GM19023 (cell line): ENCODE measurements at regions not wholly inside any gene's neighbourhood (a gene's known extent, or its start where the extent isn't known, plus 50 kb on each side); places are given as distances from the start of the nearest gene placed in this dataset.
"Not testable (repeated sequence)": the region's sequence is repeated elsewhere in the genome, so short reads cannot be mapped to it uniquely, and the experiment has no call there.

Source experiments
- ATAC-seq: cut with Tn5 transposase; IDR thresholded peaks from one replicate; pipeline ENCODE4 v1.9.1; 2021; ENCODE audit warnings: mild to moderate bottlenecking, moderate library complexity; ENCODE audit not compliant: unreplicated experiment

DNA sequence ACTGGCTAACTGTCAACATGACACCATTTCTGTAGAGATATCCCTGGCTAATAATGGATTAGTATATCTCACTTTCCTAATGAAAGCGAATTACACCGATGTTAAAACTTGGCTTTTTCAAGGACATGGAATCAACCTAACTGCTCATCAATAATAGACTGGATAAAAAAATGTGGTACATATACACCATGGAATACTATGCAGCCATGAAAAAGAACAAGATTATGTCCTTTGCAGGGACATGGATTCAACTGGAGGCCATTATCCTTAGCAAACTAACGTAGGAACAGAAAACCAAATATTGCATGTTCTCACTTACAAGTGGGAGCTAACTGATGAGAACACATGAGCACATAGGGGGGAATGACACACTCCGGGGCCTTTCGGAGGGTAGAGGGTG, 62.6 kb downstream of the ZIC1 start:
- ATAC-seq, result no peak

DNA sequence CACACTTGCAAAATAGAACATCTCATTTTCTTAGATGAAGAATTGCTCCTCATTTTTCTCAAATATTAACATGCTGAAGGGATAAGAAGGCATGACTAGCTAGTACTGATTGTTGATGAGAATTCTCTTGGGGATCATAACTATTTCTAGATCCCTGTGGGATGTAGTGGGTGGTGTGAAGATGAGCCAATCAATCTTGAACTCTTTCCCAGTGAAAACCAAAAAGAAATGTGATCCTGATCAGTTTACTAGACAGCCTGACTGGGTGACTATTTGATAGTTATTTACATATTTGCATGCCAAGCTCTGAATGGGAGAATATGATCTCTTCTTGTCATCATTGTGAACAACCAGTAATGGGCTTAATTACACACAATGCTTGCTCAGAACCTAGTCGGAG, 63.7 kb downstream of the ZIC1 start:
- ATAC-seq, result no peak

DNA sequence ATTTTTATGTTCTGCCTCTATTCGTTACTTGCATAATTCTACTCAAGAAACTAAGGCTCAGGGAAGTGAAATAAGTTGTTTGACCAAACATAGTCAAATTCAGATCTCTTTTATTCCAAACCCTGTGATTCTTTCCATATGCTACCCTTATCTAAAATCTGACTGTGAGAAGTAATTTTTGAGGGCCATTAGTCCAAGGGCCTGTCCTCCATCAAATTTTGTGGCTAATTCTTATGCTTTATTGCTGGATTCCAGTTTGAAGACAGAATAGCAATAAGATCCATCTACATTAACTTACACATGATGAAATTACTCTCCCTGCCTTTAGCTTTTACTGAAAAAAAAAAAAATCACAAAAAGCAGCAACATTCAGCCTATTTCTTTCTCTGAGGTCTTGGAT, 74.0 kb downstream of the ZIC1 start:
- ATAC-seq, result no peak

DNA sequence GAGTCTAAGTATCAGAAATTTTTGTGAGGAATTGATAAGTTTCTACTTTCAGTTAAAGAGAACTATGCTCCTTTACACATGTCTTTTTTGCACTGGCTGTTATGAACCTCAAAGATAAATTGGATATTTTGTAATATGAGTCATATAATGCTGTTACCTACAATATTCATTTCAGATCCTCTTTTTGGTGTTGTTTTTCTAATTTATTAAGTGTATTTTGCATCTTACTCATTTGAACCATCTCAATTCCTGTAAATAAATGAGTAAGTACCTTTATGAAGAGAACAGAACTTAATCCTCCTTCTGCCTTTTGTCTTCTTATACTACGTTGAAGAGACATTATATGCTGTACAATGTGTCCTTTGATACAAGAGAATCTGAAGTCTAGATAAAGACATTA, 74.4 kb downstream of the ZIC1 start:
- no peak for ATAC-seq

DNA sequence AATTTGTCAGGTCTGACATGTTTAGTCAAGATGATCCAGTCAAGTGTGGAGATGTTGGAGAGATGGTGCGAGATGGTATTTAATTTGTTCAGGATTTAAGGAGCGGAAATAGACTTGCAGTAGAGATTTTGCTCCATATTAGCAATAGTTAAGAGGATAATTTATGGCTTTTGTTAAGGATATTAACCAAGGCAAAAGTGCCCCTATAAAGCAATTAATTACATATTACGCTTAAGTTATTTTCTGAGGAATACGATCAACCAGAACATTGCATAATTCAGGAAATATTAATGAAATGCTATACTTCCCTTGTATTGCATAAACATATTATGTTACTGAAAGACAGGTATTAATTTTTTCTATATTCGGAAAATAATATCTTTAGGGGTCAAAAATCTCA, 83.9 kb downstream of the ZIC1 start:
- ATAC-seq, result no peak

DNA sequence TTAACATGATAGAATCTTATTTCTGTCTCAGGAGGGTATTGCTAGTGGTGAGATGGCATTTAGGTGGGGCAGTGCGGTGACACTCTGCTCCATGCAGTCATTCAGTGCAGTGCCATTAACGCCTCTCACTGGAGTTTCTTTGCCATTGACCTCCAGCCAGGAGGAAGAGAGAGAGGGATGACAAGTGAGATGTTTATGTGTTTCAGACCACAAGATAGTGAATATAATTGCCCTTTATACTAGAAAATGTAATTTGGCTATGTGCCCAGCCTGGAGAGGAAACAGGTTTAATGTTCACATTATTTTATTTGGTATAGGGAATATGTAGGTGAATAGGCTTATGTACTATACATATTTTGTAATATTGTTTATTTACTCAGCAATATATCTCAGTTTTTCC, 84.5 kb downstream of the ZIC1 start:
- no peak for ATAC-seq

DNA sequence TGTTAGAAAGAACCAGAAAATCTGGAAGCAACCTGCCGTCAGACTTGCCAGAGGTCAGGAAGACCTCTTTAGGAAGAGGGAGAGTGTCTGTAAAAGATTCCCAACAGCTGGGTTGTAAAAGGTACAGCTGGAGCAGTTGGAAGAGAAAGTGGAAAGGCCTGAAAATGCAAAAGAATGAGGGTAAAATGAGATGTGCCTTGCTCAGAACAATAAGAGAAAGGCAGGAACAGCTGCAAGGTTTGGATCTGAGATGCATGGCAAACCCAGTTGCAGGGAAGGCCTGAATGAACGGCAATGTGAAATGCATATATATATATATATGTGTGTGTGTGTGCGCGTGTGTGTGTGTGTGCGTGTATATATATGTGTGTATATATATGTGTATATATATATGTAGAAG, 88.1 kb downstream of the ZIC1 start:
- no peak for ATAC-seq

DNA sequence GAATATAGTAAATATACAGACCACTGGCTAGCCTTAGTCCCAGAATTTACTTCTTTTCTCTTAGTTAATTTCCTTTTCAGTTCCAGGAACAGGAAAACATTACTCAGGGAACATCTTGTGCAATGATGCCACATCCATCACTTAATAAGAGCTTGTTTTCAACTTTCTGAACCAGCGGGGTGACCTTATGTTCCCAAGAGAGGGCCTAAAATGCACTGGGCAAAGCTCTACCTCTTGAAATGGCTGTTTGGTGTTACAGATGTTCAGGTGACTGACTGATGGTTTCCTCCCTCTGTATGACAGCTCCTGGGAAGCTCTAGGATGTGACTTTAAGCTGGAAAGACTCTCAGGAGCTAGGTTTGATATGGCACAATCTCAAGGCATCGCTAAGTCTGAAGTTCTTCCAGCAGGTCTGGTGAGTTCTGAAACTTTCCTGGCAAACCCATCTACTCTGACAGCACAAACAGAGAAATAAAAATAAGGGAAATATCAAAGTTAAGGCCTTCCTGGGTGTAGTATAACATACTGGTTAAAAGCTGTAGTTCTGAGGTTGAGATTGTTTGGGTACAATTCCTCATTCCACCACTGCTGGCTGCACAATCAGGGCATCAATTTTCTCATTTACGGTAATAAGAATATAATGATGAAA, 98.6 kb downstream of the ZIC1 start:
- ATAC-seq, result no peak

DNA sequence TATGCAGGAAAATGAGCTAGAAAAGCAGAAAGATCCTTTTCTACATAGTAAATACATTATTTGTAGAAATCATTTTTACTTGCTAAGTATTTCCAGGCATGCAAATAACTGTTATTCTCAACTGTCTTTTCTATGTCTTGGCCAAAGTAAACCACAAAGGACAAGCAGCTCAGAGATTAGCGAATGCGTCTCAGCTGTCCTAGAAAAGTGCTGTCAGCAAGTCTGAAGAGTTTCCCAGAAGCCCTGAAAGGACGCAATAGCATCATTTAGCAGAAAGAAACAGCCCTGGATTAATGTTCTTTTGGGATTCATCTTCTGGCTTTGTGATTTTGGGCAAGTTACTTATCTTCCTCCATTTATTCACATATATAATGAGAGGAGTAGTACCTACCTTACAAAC, 100.3 kb downstream of the ZIC1 start:
- no peak for ATAC-seq

DNA sequence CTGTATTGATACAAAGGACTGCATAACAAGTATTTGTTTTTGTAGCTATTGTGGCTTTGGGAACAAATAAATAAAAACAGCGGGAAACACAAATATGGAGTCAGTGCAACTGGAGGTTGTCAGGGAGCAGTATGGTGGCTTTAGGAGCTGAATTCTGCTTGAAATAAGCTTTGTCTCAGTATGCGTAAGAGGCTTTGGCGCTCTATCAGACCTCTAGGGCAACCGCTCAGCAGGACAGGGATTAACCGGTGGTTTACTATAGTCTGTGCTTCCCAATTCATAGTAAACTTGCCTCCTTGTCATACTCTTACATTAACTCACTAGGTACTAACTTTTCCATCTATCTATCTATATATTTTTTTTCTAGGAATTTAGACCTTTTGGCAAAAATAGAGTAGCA, 104.6 kb downstream of the ZIC1 start:
- no peak for ATAC-seq

DNA sequence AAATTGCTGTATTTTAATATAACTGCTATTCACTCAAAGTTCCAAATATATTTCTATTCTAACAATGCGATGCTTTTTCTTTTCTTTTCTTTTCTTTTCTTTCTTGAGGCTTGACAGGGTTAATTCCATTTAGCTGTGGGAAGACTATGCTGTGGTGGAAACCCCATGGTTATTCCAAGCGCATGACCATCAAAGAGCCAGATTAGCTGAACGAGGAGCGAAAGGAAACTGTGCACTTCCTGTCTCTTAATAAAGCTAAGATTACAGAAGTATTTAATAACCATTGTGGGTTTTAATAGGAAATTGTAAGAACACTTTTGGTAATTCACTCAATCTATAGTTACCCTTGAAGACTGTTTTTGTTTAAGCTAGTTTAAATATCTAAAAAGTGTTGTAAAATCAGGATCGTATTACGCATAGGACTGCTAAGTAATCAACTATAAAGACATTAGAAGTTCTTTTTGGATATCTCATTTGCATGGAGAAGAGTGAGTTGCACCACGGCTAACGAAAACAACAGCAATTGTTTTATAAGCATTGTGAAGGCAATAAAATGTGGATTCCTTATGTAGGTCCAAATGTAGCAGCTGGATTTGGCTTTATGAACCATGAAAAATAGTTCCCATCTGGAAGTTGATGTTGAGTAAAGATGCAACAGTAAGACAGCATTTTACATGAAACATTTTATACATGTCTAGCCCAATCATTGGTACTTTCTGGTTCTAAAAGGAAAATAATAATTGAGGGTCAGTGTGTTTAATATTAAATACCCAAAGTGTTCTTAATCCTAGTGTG, 105.4 kb downstream of the ZIC1 start:
- ATAC-seq, result no peak

DNA sequence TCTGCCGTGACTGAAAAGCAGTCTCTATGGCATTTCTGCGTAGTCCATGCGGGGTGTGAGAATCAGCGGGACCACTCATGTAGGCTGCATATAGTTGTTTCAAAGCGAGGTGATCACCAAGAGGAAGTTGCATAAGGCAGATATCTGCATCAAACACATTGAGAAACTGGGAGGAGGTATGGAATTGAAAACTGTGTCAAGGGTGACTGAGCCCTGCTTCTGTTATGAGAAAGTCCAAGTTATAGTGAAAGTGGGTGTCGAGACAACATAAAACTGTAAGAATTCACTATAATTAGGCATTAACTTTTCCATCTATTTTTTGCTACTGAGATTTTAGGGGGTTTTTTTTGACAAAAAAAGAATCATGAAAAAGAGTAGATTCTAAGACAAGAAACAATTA, 109.3 kb downstream of the ZIC1 start:
- ATAC-seq, result no peak

DNA sequence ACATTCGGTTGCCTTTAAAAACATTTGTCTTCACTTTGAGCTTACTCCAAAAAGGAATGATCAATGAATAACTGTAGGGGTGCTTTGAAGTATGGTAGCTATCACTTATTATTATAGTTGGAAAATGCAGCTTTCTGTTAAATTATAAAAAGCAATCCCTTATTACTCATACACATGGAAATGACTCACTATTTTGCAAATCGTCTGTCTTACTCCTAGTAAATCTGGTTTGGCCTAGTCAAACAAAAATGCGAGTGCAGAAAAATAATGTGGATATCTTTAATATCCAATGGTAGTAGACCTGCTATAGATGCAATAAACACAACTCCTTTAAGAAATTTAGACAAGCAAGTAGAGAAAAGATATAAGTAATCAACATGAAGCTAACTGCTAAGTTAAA, 112.5 kb downstream of the ZIC1 start:
- no peak for ATAC-seq

DNA sequence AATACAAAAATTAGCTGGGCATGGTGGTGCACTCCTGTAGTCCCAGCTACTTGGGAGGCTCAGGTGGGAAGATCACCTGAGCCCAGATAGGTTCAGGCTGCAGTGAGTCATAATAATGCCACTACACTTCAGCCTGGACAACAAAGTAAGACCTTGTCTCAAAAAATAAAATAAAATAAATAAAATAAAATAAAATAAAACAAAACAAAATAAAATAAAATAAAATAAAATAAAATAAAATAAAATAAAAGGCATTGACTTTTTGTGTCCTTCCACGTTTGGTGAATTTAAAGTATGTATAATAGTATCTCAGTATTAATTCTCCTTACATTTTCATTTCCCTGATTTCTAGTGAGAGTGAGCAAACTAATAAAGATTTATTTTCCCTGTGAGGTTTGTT, 113.6 kb downstream of the ZIC1 start:
- not testable (repeated sequence) for ATAC-seq

DNA sequence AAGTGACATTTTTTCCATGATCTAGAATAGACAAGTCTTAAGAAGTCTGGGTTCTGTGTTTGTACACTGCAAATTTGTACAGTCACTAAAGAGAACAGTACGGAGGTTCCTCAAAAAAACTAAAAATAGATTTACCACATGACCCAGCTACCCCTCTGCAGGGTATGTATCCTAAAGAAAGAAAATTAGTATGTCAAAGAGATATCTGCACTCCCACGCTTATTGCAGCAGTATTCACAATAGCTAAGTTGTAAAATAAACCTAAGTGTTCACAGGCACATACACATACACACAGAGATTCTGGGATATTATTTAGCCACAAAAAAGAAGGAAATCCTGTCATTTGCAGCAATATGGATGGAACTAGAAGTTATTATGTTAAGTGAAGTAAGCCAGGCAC, 120.4 kb downstream of the ZIC1 start:
- ATAC-seq, result no peak

DNA sequence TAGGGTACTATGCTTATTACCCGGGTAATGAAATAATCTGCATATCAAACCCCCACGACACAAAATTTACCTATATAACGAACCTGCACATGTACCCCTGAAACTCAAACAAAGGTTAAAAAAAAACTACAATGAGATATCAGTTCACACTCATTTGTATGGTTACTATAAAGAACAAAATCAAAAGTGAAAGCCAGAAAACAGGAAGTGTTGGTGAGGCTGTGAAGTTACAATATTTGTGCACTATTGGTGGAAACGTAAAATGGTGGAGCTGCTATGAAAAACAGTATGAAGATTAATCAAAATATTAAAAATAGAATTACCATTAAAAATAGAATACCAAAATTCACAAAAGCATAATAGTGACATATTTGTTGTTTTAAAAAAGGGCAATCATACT, 128.9 kb downstream of the ZIC1 start:
- no peak for ATAC-seq

DNA sequence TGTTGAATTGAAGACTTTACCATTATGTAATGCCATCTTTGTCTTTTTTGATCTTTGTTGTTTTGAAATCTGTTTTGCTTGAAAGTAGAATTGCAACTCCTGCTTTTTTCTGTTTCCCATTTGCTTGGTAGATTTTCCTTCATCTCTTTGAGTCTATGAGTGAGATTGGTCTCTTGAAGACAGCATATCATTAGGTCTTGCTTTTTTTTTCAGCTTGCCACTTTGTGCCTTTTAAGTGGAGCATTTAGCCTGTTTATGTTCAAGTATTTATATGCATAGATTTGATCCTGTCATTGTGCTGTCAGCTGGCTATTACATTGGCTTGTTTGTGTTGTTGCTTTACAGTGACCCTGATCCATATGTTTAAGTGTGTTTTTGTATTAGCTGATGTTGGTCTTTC, 131.8 kb downstream of the ZIC1 start:
- no peak for ATAC-seq

DNA sequence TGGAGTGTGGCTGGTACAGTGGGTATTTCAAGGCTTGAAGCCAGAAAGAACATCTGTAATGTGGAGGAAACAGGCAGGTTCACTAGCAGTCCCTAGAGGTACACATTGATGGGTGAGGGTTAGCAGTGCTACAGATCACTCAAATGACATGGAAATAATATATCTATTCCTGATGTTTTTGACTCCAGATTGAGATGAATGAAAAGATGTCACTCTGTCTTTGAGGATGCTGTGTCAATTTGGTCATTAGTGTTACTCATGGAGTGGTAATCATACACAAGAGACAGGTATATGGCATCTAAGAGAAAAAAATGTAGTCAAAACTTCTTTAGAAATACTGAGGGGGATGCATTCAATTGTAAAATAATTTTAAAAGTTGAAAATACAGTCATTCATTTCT, 135.1 kb downstream of the ZIC1 start:
- ATAC-seq, result no peak

DNA sequence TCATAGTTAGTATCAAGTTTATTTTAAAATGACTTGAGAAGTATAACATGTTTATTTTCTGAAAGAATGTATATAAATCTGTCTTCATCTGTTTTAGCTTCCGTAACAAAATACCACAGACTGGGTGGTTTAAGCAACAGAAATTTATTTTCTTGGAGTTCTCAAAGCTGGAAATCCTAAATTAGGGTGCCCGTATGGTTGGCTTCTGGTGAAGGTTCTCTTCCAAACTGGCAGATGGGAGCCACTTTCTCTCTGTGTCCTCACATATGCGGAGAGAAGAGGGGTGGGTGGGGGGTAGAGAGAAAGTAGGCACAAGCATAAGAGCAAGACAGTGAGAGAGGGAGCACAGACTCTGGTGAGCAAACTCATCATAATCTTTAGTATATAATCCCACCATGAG, 142.3 kb downstream of the ZIC1 start:
- no peak for ATAC-seq

DNA sequence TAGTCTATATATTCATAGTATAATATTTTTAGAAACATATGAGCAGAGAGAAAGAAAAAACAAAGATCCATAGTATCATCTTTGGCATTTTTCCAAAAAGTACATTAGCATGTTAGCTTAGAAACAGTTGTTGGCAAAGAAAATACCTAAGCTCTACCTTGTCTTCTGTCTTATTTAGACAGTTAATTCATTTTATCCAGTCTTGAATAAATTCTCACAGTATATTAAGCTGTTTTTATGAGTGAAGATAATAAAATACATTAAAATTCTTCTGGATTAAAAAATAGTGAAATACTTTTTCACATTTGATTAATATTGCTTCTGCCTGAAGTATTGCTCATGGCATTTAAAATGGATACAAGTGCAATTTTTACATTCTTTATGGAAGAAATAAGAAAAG, 145.2 kb downstream of the ZIC1 start:
- no peak for ATAC-seq

DNA sequence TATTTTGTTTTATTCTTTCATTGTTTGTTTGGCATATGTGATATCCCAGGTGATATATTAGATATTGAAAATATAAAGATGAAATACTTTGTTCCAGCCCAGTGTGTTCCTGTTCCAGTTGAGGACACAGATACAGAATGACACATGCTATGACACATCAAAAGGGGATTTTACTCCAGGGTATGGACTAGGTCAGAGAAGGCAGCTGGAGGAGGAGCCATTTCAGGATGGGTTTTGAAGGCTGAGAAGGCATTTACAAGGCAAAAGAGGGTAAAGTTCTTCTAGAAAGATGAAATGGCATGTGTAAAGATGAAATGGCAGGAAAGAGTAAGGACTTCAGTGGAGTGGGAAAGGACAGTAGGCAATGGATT, 163.8 kb downstream of the ZIC1 start:
- no peak for ATAC-seq

DNA sequence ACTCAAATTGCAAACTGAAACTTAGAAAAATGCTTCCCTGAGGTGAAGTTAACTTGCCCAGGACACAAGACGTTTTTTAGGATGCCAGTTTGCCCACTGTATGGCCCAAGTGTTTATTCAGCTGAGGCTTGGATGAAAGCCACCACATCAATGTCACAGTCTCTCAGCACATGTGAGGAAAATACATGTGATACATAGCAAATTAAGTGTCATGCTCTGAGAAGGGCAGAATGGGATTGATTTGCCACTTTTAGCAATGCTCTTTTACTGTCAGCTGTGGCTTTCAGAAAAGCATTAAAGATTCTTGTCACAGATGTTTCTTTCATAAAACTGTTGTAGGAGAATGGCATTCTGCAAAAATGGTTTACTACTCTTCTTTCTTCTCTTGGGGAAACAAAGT, 165.5 kb downstream of the ZIC1 start:
- no peak for ATAC-seq

DNA sequence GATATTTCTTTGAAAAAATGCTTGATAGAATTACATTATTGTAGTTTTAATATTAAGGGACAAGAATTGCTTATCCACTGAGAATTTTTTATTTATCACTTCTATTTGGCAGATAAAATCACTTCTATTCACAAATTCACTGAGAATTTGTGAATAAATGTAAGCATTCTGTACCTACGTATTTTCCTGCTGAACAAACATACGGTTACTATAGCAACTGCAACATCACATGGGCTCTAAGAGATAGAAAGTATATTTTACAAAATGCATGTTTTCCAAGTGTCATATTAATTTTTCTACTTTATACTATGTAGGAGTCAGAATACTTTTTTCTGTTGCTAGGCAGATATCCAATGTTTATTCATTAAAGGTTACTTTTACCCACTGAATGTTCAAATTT, 166.2 kb downstream of the ZIC1 start:
- no peak for ATAC-seq
